Pancreas (tissue), 10 donors: ENCODE measurements at regions not wholly inside any gene's neighbourhood (a gene's known extent, or its start where the extent isn't known, plus 50 kb on each side); places are given as distances from the start of the nearest gene placed in this dataset.
A peak's percentile ranks its signal among the peaks of the same experiment; 100 is the strongest.

Experiments
- ATAC-seq, 4 donors: fragments of 200-7000 bp; cut with Tn5 transposase; one replicate each; pipeline versions ENCODE4 v1.8.0 to v1.9.1; 2020; ENCODE audit warnings: mild to moderate bottlenecking in 4 of 4, moderate library complexity in 4 of 4
- DNase-seq, 6 donors: peaks; one replicate each; pipeline ENCODE4 v3.0.0-alpha.2; 2020
- FAIRE-seq: peaks from 2 replicates; lab custom pipeline; 2012; peaks lifted over from hg19 to GRCh38; lab: Jason Lieb, UNC
- H3K27ac ChIP-seq, 4 donors: fragments of 200-600 bp; sonication (generic); 1 replicate in 3 of 4; 2 replicates in 1 of 4; pipeline versions ENCODE4 v1.5.0 to v1.8.0; 2020
- H3K27me3 ChIP-seq, 4 donors: fragments of 200-600 bp; one replicate each; pipeline ENCODE4 v1.8.0; 2021
- H3K36me3 ChIP-seq, 3 donors: fragments of 200-600 bp; sonication (generic) in 1 of 3; one replicate each; pipeline versions ENCODE4 v1.5.0 to v1.8.0; 2020 to 2021
- H3K4me1 ChIP-seq, 3 donors: fragments of 200-600 bp; one replicate each; pipeline ENCODE4 v1.8.0; 2021
- H3K4me3 ChIP-seq, 4 donors: fragments of 200-600 bp; sonication (generic) in 2 of 4; one replicate each; pipeline versions ENCODE4 v1.5.0 to v1.8.0; 2020 to 2021
- H3K9me3 ChIP-seq, 4 donors: fragments of 200-600 bp; one replicate each; pipeline ENCODE4 v1.8.0; 2021
- CTCF ChIP-seq, 4 donors: fragments of 200-600 bp; sonication (generic) in 3 of 4; IDR thresholded peaks; one replicate each; pipeline versions ENCODE4 v1.5.0 to v1.8.0; 2021; ENCODE audit warnings: antibody characterized with exemption in 4 of 4
- WGBS, 2 donors: extraction: QIAGEN DNeasy Blood & Tissue Kit; methylation state at CpG; one replicate each; pipeline ENCODE4 v1.1.7; 2013; 5-methylcytosine and 5-hydroxymethylcytosine counted together
- intact Hi-C, 3 donors: fragments of 100-400 bp; cut with DNase I; formaldehyde crosslinking; loops; one replicate each; pipeline versions ENCODE4 v1.11.1 to v1.14.2; 2022
- donor health status: healthy with polysubstance abuse.
- donor health status: DM: no; HTN: no; CAD: no; lungs with moderate emphysema.
- donor health status: DM: no; HTN: no; CAD: no.
- donor health status: control.
- donor health status: control.
- donor health status: Bipolar disorder and iron deficiency.
- donor health status: DM: yes; HTN: yes; CAD: no.
- donor health status: DM: no; HTN: no; CAD: no.
- donor health status: DM: no; HTN: no; CAD: no.
- donor health status: DM: yes; HTN: yes; CAD: no.

GRCh38 chr14:27371209-27371608 lies 773.4 kb upstream of the NOVA1 start:
- no peaks in the 10 kb centered on the region for H3K9me3 ChIP-seq
- TF ChIP-seq CTCF (IDR thresholded peaks at IDR 0.05) = no peak
- no peak overlapping the region for H3K4me3 ChIP-seq
- FAIRE-seq (no peak), ATAC-seq (no peak), DNase-seq (no peak)
- no peak overlapping the region for H3K27ac ChIP-seq
- H3K36me3 ChIP-seq = no peaks in the 10 kb centered on the region
- 70 to 87% methylated on average over 4 of the region's 4 CpGs for WGBS, 2 donors
- no peaks in the 10 kb centered on the region for H3K4me1 ChIP-seq
- no peaks in the 10 kb centered on the region for H3K27me3 ChIP-seq
- intact Hi-C loops = no loop called here

- no peaks in the 10 kb centered on the region for H3K27me3 ChIP-seq
- H3K9me3 ChIP-seq = no peaks in the 10 kb centered on the region
- DNase-seq (no peak), ATAC-seq (no peak), FAIRE-seq (no peak)
- no peaks in the 10 kb centered on the region for H3K4me1 ChIP-seq
- no peak overlapping the region for H3K4me3 ChIP-seq
- no peak for TF ChIP-seq CTCF (IDR thresholded peaks at IDR 0.05)
- 52 to 58% methylated on average over 4 of the region's 4 CpGs for WGBS, 2 donors
- no peaks in the 10 kb centered on the region for H3K36me3 ChIP-seq
- intact Hi-C loops = no loop called here
- H3K27ac ChIP-seq = no peak overlapping the region
These were observed 774.0 kb upstream of the NOVA1 start for GRCh38 chr14:27371868-27372267.

- H3K4me3 ChIP-seq = no peak overlapping the region
- no peaks in the 10 kb centered on the region for H3K36me3 ChIP-seq
- H3K27ac ChIP-seq = no peak overlapping the region
- no peak for TF ChIP-seq CTCF (IDR thresholded peaks at IDR 0.05)
- H3K4me1 ChIP-seq = no peaks in the 10 kb centered on the region
- no peaks in the 10 kb centered on the region for H3K9me3 ChIP-seq
- no peaks in the 10 kb centered on the region for H3K27me3 ChIP-seq
- FAIRE-seq = no peak
- DNase-seq = no peak
- ATAC-seq = no peak
- intact Hi-C loops = no loop called here
These were observed 774.9 kb upstream of the NOVA1 start for GRCh38 chr14:27372771-27373170.

GRCh38 chr14:27384124-27384523 lies 786.3 kb upstream of the NOVA1 start:
- no peak overlapping the region for H3K4me3 ChIP-seq
- no peaks in the 10 kb centered on the region for H3K4me1 ChIP-seq
- no peak for TF ChIP-seq CTCF (IDR thresholded peaks at IDR 0.05)
- no peaks in the 10 kb centered on the region for H3K27me3 ChIP-seq
- DNase-seq (peak in 1 of 6 donors; percentile 21), ATAC-seq (no peak), FAIRE-seq (no peak)
- 66 to 81% methylated on average over 9 of the region's 9 CpGs for WGBS, 2 donors
- no peak overlapping the region for H3K27ac ChIP-seq
- no peaks in the 10 kb centered on the region for H3K9me3 ChIP-seq
- H3K36me3 ChIP-seq = no peaks in the 10 kb centered on the region
- intact Hi-C loops = no loop called here

GRCh38 chr14:27386391-27386790 lies 788.6 kb upstream of the NOVA1 start:
- FAIRE-seq = no peak
- WGBS, 2 donors = 43 to 63% methylated on average over 3 of the region's 3 CpGs
- intact Hi-C loops = no loop called here

More at GRCh38 chr14:27386391-27386790, 788.6 kb upstream of the NOVA1 start:
- Histone ChIP-seq H3K27ac (no peak overlapping the region), H3K4me1 (no peaks in the 10 kb centered on the region), H3K4me3 (no peak overlapping the region), H3K27me3 (no peaks in the 10 kb centered on the region), H3K9me3 (no peaks in the 10 kb centered on the region), H3K36me3 (no peaks in the 10 kb centered on the region)
- no peak for TF ChIP-seq CTCF (IDR thresholded peaks at IDR 0.05)
- ATAC-seq (no peak), DNase-seq (no peak)
